ENCODE measurements at regions not wholly inside any gene's neighbourhood (a gene's known extent, or its start where the extent isn't known, plus 50 kb on each side); places are given as distances from the start of the nearest gene placed in this dataset.
"Not testable (repeated sequence)": the region's sequence is repeated elsewhere in the genome, so short reads cannot be mapped to it uniquely, and the experiment has no call there.

- H3K4me2 ChIP-seq (ENCODE audit: low read depth, low read length, poor library complexity, severe bottlenecking) = no peak overlapping the region
- DNase-seq = no peak
- H3K9ac ChIP-seq (ENCODE audit: low read length) = no peak overlapping the region
- H2AFZ ChIP-seq (ENCODE audit: low read length) = no peak overlapping the region
- H3K9me2 ChIP-seq (replicated peaks; ENCODE audit: insufficient read depth, low read length) = no peaks in the 10 kb centered on the region
- H3K9me3 ChIP-seq (ENCODE audit: low read length) = no peaks in the 10 kb centered on the region
- H3K27me3 ChIP-seq (ENCODE audit: low read length) = no peaks in the 10 kb centered on the region
- no peaks in the 10 kb centered on the region for H3K36me3 ChIP-seq (ENCODE audit: insufficient read depth, low read length)
- no peak overlapping the region for H3K27ac ChIP-seq (ENCODE audit: low read length)
- H3K4me3 ChIP-seq (ENCODE audit: low read length) = no peak overlapping the region
- no peaks in the 10 kb centered on the region for H4K20me1 ChIP-seq (ENCODE audit: insufficient read depth, low read depth, low read length)
- H3K4me1 ChIP-seq (ENCODE audit: low read length) = no peaks in the 10 kb centered on the region
- H3K79me2 ChIP-seq (ENCODE audit: low read length) = no peaks in the 10 kb centered on the region
These were observed 102.2 kb upstream of the ELMO1 start for GRCh38 chr7:37550872-37551271.

DNA sequence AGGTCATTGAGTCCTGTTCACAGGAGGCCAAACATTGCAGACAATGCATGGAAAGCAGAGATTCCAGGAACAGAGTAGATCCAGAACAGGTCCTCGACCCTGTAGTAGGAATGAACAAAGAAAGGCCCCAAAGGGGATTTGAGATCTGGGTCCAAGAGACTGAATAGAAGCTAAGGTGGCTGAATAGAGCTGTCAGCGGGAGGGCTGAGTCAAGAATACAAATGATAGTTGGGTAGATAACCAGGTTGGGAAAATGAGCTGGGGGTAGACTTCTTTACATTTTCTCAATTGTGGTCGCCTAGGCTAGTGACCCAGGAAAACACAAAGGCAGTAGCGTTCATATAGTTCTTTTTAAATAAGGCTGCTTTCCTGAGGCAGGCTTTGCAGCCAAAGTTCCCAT is 103.4 kb upstream of the ELMO1 start:
- H3K9me2 ChIP-seq (replicated peaks; ENCODE audit: insufficient read depth, low read length) = no peaks in the 10 kb centered on the region
- H3K27ac ChIP-seq (ENCODE audit: low read length) = no peak overlapping the region
- no peak overlapping the region for H3K9ac ChIP-seq (ENCODE audit: low read length)
- DNase-seq = no peak
- H3K4me1 ChIP-seq (ENCODE audit: low read length) = no peaks in the 10 kb centered on the region
- no peak overlapping the region for H3K4me3 ChIP-seq (ENCODE audit: low read length)
- no peaks in the 10 kb centered on the region for H3K9me3 ChIP-seq (ENCODE audit: low read length)
- no peaks in the 10 kb centered on the region for H3K79me2 ChIP-seq (ENCODE audit: low read length)
- H3K4me2 ChIP-seq (ENCODE audit: low read depth, low read length, poor library complexity, severe bottlenecking) = no peak overlapping the region
- no peaks in the 10 kb centered on the region for H3K36me3 ChIP-seq (ENCODE audit: insufficient read depth, low read length)
- H4K20me1 ChIP-seq (ENCODE audit: insufficient read depth, low read depth, low read length) = no peaks in the 10 kb centered on the region
- no peak overlapping the region for H2AFZ ChIP-seq (ENCODE audit: low read length)
- no peaks in the 10 kb centered on the region for H3K27me3 ChIP-seq (ENCODE audit: low read length)

- H3K27me3 ChIP-seq (ENCODE audit: low read length); H3K9me2 ChIP-seq (replicated peaks; ENCODE audit: insufficient read depth, low read length); DNase-seq; H3K4me2 ChIP-seq (ENCODE audit: low read depth, low read length, poor library complexity, severe bottlenecking); H3K4me1 ChIP-seq (ENCODE audit: low read length); H3K79me2 ChIP-seq (ENCODE audit: low read length); H3K4me3 ChIP-seq (ENCODE audit: low read length); H3K9ac ChIP-seq (ENCODE audit: low read length); H4K20me1 ChIP-seq (ENCODE audit: insufficient read depth, low read depth, low read length); H3K9me3 ChIP-seq (ENCODE audit: low read length); H3K27ac ChIP-seq (ENCODE audit: low read length); H2AFZ ChIP-seq (ENCODE audit: low read length); H3K36me3 ChIP-seq (ENCODE audit: insufficient read depth, low read length): not testable (repeated sequence)
These were observed 103.8 kb upstream of the ELMO1 start for GRCh38 chr7:37552439-37552838.

GRCh38 chr7:37555528-37555927 is 106.9 kb upstream of the ELMO1 start:
- no peak for DNase-seq
- Histone ChIP-seq H3K27me3 (ENCODE audit: low read length) (no peaks in the 10 kb centered on the region), H4K20me1 (ENCODE audit: insufficient read depth, low read depth, low read length) (no peaks in the 10 kb centered on the region), H3K4me2 (ENCODE audit: low read depth, low read length, poor library complexity, severe bottlenecking) (no peak overlapping the region), H2AFZ (ENCODE audit: low read length) (no peak overlapping the region), H3K4me3 (ENCODE audit: low read length) (no peak overlapping the region), H3K9me2 (replicated peaks; ENCODE audit: insufficient read depth, low read length) (no peaks in the 10 kb centered on the region), H3K9ac (ENCODE audit: low read length) (no peak overlapping the region), H3K4me1 (ENCODE audit: low read length) (no peaks in the 10 kb centered on the region), H3K79me2 (ENCODE audit: low read length) (no peaks in the 10 kb centered on the region), H3K36me3 (ENCODE audit: insufficient read depth, low read length) (no peaks in the 10 kb centered on the region), H3K27ac (ENCODE audit: low read length) (no peak overlapping the region), H3K9me3 (ENCODE audit: low read length) (no peaks in the 10 kb centered on the region)

DNA sequence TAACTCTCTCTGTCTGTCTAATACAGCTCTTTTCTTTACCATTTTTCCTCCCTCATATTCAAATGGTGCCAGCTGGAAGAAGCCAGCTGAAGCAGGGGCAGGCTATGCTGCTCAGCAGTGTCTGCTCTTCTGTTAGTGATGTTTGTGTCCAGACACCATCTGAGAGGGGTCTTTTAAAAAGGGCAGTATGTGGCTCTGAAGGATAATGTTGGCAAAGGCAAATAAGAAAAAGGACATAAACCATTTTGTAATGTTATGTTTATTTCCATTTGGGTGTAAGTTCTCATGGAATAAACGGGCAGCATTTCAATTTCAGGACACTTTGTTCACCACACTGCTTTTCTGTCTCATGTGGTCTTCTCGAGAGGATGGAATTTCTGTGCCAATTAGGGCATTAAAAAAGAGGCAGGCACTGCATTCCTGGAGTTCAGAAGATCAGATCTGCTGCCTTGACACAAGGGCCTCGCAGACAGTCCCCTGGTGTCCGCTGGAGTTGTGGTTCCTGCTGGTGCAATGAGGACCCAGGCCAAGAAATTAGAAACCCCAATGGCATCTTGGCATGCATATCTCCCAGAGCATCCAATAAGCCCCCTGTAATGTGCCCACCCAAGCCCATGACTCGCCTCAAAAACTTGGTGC is 109.0 kb upstream of the ELMO1 start:
- no peak overlapping the region for H3K4me3 ChIP-seq (ENCODE audit: low read length)
- H3K9ac ChIP-seq (ENCODE audit: low read length) = no peak overlapping the region
- no peaks in the 10 kb centered on the region for H3K4me1 ChIP-seq (ENCODE audit: low read length)
- H3K4me2 ChIP-seq (ENCODE audit: low read depth, low read length, poor library complexity, severe bottlenecking) = no peak overlapping the region
- no peaks in the 10 kb centered on the region for H3K27me3 ChIP-seq (ENCODE audit: low read length)
- H3K27ac ChIP-seq (ENCODE audit: low read length) = no peak overlapping the region
- H2AFZ ChIP-seq (ENCODE audit: low read length) = no peak overlapping the region
- DNase-seq = no peak
- H3K79me2 ChIP-seq (ENCODE audit: low read length) = no peaks in the 10 kb centered on the region
- H4K20me1 ChIP-seq (ENCODE audit: insufficient read depth, low read depth, low read length) = no peaks in the 10 kb centered on the region
- H3K9me2 ChIP-seq (replicated peaks; ENCODE audit: insufficient read depth, low read length) = no peaks in the 10 kb centered on the region
- H3K36me3 ChIP-seq (ENCODE audit: insufficient read depth, low read length) = no peaks in the 10 kb centered on the region
- H3K9me3 ChIP-seq (ENCODE audit: low read length) = no peaks in the 10 kb centered on the region

DNA sequence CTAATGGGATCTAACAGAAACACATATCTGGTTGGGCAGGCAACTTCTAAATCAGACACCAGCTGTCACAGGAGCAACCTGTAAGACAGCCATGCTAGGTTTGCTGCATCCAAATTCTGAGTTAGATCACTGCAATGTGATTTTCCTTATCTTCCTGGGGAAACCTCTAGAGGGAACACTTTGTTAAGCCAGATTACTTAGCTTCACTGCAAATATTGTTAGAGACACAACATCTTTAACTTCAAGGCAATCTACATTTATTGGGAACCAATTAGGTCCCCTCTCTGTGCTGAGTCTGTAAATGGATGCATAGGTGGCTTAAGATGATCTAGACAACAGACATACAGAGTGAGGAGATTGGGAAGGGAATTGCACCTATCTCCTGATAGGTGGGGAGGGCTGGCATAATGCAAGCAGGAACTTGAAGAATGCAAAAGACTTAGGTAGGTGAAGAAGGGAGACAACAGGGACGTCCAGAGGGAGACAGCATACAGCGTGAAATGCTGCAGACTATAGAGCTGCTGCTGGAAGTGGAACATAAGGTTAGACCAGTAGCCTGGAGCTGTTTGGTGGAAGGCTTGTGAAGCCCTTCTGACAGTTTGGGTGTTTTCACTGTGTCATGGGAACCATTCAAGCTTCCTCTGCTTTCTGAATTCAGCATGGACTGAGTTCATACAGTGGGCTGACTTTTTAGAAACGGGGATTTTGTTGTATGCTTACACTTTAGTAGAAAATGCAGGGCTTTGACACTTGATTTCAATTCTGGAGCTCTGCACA is 109.8 kb upstream of the ELMO1 start:
- Histone ChIP-seq H3K9ac (ENCODE audit: low read length) (no peak overlapping the region), H3K4me3 (ENCODE audit: low read length) (no peak overlapping the region), H3K27ac (ENCODE audit: low read length) (no peak overlapping the region), H3K79me2 (ENCODE audit: low read length) (no peaks in the 10 kb centered on the region), H3K36me3 (ENCODE audit: insufficient read depth, low read length) (no peaks in the 10 kb centered on the region), H2AFZ (ENCODE audit: low read length) (no peak overlapping the region), H3K27me3 (ENCODE audit: low read length) (no peaks in the 10 kb centered on the region), H3K9me2 (replicated peaks; ENCODE audit: insufficient read depth, low read length) (no peaks in the 10 kb centered on the region), H3K4me1 (ENCODE audit: low read length) (no peaks in the 10 kb centered on the region), H3K9me3 (ENCODE audit: low read length) (no peaks in the 10 kb centered on the region), H4K20me1 (ENCODE audit: insufficient read depth, low read depth, low read length) (no peaks in the 10 kb centered on the region), H3K4me2 (ENCODE audit: low read depth, low read length, poor library complexity, severe bottlenecking) (no peak overlapping the region)
- no peak for DNase-seq

DNA sequence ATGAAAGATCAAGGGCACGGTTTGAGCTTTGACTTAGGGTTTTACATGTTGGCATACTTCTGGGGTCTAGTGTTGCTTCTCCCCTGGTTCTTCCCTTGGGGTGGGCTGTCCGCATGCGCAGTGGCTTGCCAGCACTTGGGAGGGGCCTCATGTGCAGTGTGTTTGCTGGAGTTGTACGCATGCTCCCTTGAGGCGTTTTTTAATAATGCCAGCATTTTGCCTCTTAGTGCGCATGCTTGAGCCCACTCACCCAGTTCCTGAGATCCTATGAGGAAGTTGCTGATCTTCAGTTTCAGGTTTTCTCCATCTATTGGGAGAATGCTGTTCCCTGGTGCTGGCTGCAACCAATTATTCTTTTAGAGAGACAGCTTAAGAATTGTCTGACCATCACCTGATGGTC is 113.4 kb upstream of the GPR141 start:
- Histone ChIP-seq H2AFZ (ENCODE audit: low read length) (no peak overlapping the region), H3K27me3 (ENCODE audit: low read length) (no peaks in the 10 kb centered on the region), H3K36me3 (ENCODE audit: insufficient read depth, low read length) (no peaks in the 10 kb centered on the region), H3K79me2 (ENCODE audit: low read length) (no peaks in the 10 kb centered on the region), H3K9me2 (replicated peaks; ENCODE audit: insufficient read depth, low read length) (no peaks in the 10 kb centered on the region), H3K27ac (ENCODE audit: low read length) (no peak overlapping the region), H3K9me3 (ENCODE audit: low read length) (no peaks in the 10 kb centered on the region), H3K4me2 (ENCODE audit: low read depth, low read length, poor library complexity, severe bottlenecking) (no peak overlapping the region), H3K4me3 (ENCODE audit: low read length) (no peak overlapping the region), H3K9ac (ENCODE audit: low read length) (no peak overlapping the region), H3K4me1 (ENCODE audit: low read length) (no peaks in the 10 kb centered on the region), H4K20me1 (ENCODE audit: insufficient read depth, low read depth, low read length) (no peaks in the 10 kb centered on the region)
- no peak for DNase-seq

DNA sequence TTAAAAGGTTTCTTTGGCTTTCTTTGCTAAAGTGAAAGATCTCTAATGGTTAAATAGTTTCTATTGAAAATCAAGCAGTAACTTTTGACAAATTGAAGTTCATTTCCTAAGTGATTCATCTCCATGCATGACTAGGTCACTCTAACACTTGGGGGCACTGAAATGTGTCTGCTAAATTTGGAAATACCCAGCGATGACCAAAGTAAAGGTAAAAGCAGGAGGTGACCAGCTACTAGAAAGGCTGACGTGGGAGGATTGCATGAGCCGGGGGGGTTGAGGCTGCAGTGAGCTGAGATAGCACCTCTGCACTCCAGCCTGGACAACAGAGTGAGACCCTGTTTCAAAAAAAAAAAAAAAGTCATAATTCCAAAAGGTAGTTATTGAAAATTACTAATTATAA is 111.8 kb upstream of the GPR141 start:
- no peak overlapping the region for H3K4me3 ChIP-seq (ENCODE audit: low read length)
- no peak overlapping the region for H3K4me2 ChIP-seq (ENCODE audit: low read depth, low read length, poor library complexity, severe bottlenecking)
- no peaks in the 10 kb centered on the region for H3K36me3 ChIP-seq (ENCODE audit: insufficient read depth, low read length)
- DNase-seq = no peak
- H3K79me2 ChIP-seq (ENCODE audit: low read length) = no peaks in the 10 kb centered on the region
- no peaks in the 10 kb centered on the region for H3K9me3 ChIP-seq (ENCODE audit: low read length)
- H3K4me1 ChIP-seq (ENCODE audit: low read length) = no peaks in the 10 kb centered on the region
- no peak overlapping the region for H2AFZ ChIP-seq (ENCODE audit: low read length)
- H3K27ac ChIP-seq (ENCODE audit: low read length) = no peak overlapping the region
- H3K27me3 ChIP-seq (ENCODE audit: low read length) = no peaks in the 10 kb centered on the region
- H4K20me1 ChIP-seq (ENCODE audit: insufficient read depth, low read depth, low read length) = no peaks in the 10 kb centered on the region
- no peaks in the 10 kb centered on the region for H3K9me2 ChIP-seq (replicated peaks; ENCODE audit: insufficient read depth, low read length)
- no peak overlapping the region for H3K9ac ChIP-seq (ENCODE audit: low read length)
